ENCODE measurements at regions not wholly inside any gene's neighbourhood (a gene's known extent, or its start where the extent isn't known, plus 50 kb on each side); places are given as distances from the start of the nearest gene placed in this dataset.
"Not testable (repeated sequence)": the region's sequence is repeated elsewhere in the genome, so short reads cannot be mapped to it uniquely, and the experiment has no call there.

DNA sequence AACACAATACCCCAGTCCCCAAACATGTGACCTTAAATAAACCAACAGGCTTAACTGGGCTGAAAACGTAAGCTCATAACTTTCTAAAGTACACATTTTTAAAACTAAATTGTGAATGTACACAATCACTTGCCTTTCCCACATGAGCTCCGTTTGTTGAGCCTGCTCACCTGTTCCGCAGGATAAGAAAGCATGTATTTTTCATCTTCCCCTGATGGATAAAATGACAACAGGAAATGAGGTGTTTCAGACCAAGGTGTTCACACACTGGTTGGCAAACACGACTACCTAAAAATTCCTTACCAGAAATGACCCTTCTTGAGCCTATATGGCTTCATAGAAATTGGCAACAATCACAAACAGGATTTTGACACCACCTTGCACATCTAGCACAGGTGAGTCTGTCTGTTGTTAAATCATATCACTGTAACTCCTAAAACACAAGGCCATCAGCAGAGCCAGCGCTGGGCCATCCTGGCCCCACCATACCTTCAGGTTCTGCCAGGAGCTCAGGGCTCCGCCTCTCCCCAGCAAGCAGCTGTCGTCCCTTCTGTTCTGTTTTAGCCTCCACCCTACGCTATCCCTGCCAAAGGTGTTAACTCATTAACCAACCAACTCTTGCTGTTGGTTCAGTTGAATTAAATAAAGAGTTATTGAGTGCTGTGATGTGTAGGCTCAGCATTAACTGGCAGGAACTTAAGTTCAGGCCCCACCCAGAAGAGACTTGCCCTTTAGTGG is 73.6 kb upstream of the RNF32 start:
- H3K27ac ChIP-seq = no peak overlapping the region
- TF ChIP-seq, protein P1, sequence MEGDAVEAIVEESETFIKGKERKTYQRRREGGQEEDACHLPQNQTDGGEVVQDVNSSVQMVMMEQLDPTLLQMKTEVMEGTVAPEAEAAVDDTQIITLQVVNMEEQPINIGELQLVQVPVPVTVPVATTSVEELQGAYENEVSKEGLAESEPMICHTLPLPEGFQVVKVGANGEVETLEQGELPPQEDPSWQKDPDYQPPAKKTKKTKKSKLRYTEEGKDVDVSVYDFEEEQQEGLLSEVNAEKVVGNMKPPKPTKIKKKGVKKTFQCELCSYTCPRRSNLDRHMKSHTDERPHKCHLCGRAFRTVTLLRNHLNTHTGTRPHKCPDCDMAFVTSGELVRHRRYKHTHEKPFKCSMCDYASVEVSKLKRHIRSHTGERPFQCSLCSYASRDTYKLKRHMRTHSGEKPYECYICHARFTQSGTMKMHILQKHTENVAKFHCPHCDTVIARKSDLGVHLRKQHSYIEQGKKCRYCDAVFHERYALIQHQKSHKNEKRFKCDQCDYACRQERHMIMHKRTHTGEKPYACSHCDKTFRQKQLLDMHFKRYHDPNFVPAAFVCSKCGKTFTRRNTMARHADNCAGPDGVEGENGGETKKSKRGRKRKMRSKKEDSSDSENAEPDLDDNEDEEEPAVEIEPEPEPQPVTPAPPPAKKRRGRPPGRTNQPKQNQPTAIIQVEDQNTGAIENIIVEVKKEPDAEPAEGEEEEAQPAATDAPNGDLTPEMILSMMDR (conservative IDR thresholded peaks at IDR 0.05; ENCODE audit: low read depth) = no peak
- ChIA-PET POLR2A (ENCODE audit: low non-redundant PET) (no interaction called here), CTCF (no interaction called here)
- no peak for DNase-seq (ENCODE audit: low spot score)

GRCh38 chr7:156565002-156565401 is 75.6 kb upstream of the RNF32 start:
- POLR2A ChIA-PET (ENCODE audit: low non-redundant PET); H3K27ac ChIP-seq; CTCF ChIA-PET: not testable (repeated sequence)

DNA sequence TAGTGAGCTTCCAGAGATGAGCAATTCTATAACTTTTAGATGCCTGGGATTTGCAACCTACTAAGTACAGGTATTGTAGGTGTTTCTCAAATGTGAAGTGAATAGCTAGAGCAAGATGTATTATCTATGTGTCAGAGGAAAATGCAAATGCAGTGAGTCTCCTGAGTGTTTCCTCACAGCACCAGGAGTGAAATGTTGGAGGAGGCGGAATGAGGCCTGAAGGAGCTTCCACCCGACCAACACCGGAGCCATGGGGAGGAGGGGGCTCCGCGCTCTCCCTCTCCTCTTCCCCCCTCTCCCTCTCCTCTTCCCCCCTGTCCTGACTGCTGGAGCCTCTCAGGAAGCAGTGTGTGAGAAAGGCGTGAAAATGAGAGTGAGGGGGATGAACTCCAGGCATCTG is 79.9 kb upstream of the RNF32 start:
- DNase-seq (ENCODE audit: low spot score) = no peak
- ChIA-PET POLR2A (ENCODE audit: low non-redundant PET) (no interaction called here), CTCF (no interaction called here)
- H3K27ac ChIP-seq = no peak overlapping the region
- TF ChIP-seq, protein P1 (conservative IDR thresholded peaks at IDR 0.05; ENCODE audit: low read depth) = no peak

More at GRCh38 chr7:156565002-156565401, 75.6 kb upstream of the RNF32 start:
- not testable (repeated sequence) for DNase-seq (ENCODE audit: low spot score)

DNA sequence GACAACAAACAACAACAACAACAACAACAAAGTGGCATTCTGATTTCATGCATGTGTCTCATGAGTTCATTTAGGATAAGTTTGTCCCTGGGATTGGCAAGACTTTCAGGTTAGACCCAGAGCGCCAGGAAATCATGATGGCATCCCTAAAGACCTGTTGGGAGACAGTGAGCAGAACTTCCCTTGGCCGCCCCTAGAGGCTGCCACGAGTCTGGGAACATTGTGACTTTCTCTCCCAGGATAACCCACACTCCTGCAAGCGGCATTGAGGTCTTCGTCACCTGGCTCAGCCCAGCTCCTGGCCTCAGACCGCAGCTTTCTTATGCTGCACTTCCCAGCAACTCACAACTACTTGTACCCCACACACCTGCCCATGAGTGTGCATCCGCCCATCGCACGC is 80.5 kb upstream of the RNF32 start:
- ChIA-PET POLR2A (ENCODE audit: low non-redundant PET) (no interaction called here), CTCF (no interaction called here)
- TF ChIP-seq, protein P1 (conservative IDR thresholded peaks at IDR 0.05; ENCODE audit: low read depth) = no peak
- no peak overlapping the region for H3K27ac ChIP-seq
- DNase-seq (ENCODE audit: low spot score) = no peak

DNA sequence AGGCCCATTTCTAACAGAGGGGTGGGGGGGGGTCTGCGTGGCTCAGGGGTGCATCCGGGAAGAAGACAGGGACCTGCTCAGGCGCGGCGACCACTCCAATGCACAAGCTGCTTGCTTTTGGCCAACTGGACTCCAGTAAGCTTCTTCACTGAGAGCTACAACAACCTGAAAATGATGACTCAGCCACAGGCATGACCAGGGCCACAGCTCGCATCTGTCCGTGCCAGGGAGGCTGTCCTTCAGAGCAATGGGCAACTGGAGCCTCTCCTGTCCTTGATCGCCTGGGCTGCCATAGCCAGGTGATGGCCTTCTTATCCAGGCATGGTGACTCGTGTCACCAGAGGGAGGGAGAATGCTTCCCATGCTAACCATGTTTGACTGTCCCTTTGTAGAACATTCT is 81.6 kb upstream of the RNF32 start:
- H3K27ac ChIP-seq = no peak overlapping the region
- TF ChIP-seq, protein P1 (conservative IDR thresholded peaks at IDR 0.05; ENCODE audit: low read depth) = no peak
- ChIA-PET POLR2A (ENCODE audit: low non-redundant PET) (no interaction called here), CTCF (interaction anchor here (0.6 kb wide), 1 partner anchor 574 kb away, joined by 5 read pairs; no protein-coding TSS in a partner anchor)
- no peak for DNase-seq (ENCODE audit: low spot score)

DNA sequence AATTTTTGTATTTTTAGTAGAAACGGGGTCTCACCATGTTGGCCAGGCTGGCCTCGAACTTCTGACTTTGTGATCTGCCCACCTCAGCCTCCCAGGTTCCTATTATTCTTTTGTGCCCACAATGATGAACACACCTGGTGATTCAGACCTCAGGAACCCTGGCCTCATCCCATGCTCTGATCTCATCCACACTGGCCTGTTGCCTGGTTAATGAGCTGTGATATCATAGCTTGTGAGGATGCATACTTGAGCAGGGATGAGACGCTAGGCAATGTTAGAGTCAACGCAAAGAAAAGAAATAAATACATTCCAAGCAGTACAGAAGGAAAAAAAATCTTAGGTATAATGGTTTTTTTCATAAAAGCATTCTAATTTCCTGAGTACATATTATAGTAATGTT is 82.4 kb upstream of the RNF32 start:
- ChIA-PET POLR2A (ENCODE audit: low non-redundant PET) (no interaction called here), CTCF (interaction anchor here (0.6 kb wide), 1 partner anchor 573 kb away, joined by 5 read pairs; no protein-coding TSS in a partner anchor)
- peak; percentile 54 for DNase-seq (ENCODE audit: low spot score)
- TF ChIP-seq, protein P1 (conservative IDR thresholded peaks at IDR 0.05; ENCODE audit: low read depth) = no peak
- H3K27ac ChIP-seq = no peak overlapping the region

GRCh38 chr7:156556083-156556482 is 84.5 kb upstream of the RNF32 start:
- ChIA-PET CTCF (no interaction called here), POLR2A (ENCODE audit: low non-redundant PET) (no interaction called here)
- H3K27ac ChIP-seq = no peak overlapping the region
- TF ChIP-seq, protein P1 (conservative IDR thresholded peaks at IDR 0.05; ENCODE audit: low read depth) = no peak
- DNase-seq (ENCODE audit: low spot score) = no peak

Data from RWPE1 (cell line).